Gastroesophageal sphincter (tissue), 3 donors: ENCODE measurements at regions not wholly inside any gene's neighbourhood (a gene's known extent, or its start where the extent isn't known, plus 50 kb on each side); places are given as distances from the start of the nearest gene placed in this dataset.

Source experiments
- CTCF ChIP-seq, 4 experiments: fragments of 200-600 bp in 2 of 4; fragments of 450-650 bp in 2 of 4; sonication (generic) in 1 of 4; IDR thresholded peaks; one replicate each; pipeline ENCODE4 v1.5.1; 2017 to 2019; ENCODE audit warnings: antibody characterized with exemption in 4 of 4, mild to moderate bottlenecking in 2 of 4, moderate library complexity in 2 of 4
- POLR2A ChIP-seq, 2 donors: fragments of 450-650 bp; IDR thresholded peaks; one replicate each; pipeline ENCODE4 v1.6.1; 2017; ENCODE audit warnings: antibody characterized with exemption in 2 of 2, mild to moderate bottlenecking in 2 of 2, moderate library complexity in 1 of 2

GRCh38 chr10:120016906-120017305, 124.4 kb downstream of the SEC23IP start:
- TF ChIP-seq CTCF (IDR thresholded peaks at IDR 0.05) (no peak), POLR2A (IDR thresholded peaks at IDR 0.05) (no peak)
